Fibroblast of the aortic adventitia (primary cell): ENCODE measurements at regions not wholly inside any gene's neighbourhood (a gene's known extent, or its start where the extent isn't known, plus 50 kb on each side); places are given as distances from the start of the nearest gene placed in this dataset.

Experiments used
- DNase-seq: peaks from one replicate; pipeline ENCODE4 v3.0.0-alpha.2; 2010; ENCODE audit warnings: low read depth
- H3K4me3 ChIP-seq: 2 replicates; pipeline ENCODE4 v1.5.1; 2011; ENCODE audit warnings: low read depth, mild to moderate bottlenecking, control low read depth, low read length, moderate library complexity
- TF ChIP-seq, protein P1 (sequence below): IDR thresholded peaks from 2 replicates; pipeline ENCODE4 v1.5.1; 2011; ENCODE audit warnings: mild to moderate bottlenecking, low read length, control low read depth, inconsistent platforms; ENCODE audit not compliant: insufficient read depth

DNA sequence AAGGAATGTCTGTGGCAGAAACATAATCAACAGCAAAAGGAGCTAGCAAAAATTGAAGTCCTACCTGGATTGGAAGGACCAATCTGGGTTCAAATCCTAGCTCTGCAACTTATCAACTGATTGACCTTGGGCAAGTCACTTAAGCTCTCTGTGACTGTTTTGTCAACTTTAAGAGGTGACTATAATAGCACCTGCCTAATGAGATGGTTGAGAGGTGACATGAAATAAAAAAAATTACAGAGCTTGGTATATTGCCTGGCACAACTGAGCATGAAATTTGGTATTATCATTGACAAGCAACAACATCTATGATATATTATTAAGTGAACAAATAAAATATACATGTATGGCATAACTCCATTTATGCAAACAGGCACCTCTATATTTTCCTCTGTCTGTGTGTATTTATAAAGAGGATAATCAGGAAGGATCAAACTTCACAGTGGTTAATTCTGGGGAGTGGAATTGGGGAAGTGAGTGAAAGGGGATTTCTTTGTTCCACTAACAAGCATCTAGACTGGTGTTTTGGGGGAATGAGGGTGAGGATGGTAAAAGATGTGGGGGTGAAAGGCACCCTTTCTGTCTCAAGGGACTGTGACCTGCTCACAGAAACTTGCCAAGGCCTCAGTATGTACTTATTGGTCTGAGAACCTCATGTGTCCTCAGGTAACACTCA lies 132.8 kb upstream of the SERTAD2 start:
- no peak for DNase-seq
- TF ChIP-seq, protein P1, sequence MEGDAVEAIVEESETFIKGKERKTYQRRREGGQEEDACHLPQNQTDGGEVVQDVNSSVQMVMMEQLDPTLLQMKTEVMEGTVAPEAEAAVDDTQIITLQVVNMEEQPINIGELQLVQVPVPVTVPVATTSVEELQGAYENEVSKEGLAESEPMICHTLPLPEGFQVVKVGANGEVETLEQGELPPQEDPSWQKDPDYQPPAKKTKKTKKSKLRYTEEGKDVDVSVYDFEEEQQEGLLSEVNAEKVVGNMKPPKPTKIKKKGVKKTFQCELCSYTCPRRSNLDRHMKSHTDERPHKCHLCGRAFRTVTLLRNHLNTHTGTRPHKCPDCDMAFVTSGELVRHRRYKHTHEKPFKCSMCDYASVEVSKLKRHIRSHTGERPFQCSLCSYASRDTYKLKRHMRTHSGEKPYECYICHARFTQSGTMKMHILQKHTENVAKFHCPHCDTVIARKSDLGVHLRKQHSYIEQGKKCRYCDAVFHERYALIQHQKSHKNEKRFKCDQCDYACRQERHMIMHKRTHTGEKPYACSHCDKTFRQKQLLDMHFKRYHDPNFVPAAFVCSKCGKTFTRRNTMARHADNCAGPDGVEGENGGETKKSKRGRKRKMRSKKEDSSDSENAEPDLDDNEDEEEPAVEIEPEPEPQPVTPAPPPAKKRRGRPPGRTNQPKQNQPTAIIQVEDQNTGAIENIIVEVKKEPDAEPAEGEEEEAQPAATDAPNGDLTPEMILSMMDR: no peak
- H3K4me3 ChIP-seq: no peak overlapping the region

DNA sequence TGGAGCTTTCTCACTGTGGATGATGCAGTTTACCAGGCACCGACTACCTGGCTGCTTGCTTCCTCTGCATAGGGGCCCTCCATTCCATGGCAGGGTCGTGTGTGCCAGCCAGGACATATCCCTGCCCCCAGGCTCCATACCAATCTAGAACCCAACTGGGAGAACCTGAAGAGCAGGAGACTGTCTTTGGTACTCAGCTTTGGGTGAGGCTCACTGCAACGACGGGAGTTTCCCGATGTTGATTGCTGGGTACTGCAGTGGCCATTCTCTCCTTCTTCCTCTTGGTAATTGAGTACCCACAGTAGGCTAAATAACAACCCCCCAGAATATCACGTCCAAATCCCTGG lies 133.3 kb upstream of the SERTAD2 start:
- TF ChIP-seq, protein P1: no peak
- no peak for DNase-seq
- H3K4me3 ChIP-seq: no peak overlapping the region

DNA sequence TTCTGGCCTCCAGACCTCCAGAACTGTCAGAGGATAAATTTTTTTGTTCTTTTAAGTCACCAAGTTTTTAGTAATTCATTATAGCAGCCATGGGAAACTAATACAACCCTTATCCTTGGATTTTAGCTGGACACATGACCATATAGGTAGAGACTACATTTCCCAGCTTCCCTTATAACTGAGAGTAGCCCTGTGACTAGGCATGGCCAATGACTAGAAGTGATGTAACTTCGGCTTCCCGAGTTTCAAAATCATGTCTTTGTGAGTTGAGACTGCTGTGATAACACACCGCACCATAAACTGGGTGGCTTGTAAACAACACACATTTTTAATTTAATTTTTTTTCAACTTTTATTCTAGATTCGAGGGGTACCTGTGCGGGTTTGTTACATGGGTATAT lies 134.0 kb upstream of the SERTAD2 start:
- H3K4me3 ChIP-seq: no peak overlapping the region
- TF ChIP-seq, protein P1: no peak
- no peak for DNase-seq

DNA sequence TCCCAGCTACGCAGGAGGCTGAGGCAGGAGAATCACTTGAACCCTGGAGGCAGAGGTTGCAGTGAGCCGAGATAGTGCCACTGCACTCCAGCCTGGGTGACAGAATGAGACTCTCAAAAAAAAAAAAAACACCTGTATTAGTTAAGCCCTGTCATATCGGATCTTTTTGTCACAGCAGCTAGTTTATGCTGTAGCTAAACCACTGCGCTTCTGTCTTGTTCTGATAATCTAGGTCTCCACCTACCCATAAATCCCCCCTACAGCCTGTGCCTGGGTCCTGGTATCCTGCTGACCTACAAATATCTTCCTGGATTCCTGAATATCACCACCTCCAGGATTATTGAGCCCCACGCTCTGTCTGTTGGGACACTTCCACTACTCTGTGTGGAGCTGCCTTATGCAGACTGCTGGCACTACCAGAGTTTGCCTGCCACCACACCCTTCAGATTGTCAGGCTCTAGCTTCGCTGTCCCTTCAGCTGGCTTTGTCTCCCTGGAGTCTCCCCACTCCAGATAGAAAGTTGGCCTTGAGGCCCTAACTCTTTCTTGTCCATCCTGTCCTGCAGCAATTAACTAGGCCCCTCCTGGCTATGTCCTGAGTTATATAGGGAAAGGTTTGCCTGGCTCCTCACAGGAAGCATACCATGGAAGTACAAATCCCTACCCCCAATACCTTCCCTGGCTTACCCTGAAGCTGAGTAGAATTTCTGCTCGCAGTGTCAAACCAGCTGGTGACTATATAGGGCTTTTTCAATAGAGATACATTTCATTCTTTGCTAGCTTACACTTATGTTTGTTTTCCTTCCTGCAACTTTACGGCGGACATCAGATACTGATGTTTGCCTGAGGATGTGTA lies 136.0 kb upstream of the SERTAD2 start:
- TF ChIP-seq, protein P1: no peak
- DNase-seq: no peak
- no peak overlapping the region for H3K4me3 ChIP-seq

DNA sequence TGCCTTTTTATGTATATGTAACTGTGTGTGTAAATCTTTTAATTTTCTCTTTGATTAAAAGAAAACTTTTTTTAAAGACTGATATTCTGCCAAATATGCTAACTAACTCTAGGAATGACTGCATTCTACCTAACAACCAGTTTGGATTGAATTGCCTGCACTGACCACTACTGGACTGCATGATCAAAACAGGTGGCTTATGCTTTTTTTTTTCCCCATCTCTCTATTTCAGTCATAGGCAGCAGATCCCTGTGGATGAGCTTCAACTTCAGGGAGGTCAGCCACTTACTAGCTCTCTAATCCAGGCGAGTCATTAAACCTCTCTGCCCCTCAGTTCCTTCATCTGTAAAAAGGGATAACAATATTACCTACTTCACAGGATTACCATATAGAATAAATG lies 138.6 kb upstream of the SERTAD2 start:
- no peak overlapping the region for H3K4me3 ChIP-seq
- DNase-seq: no peak
- TF ChIP-seq, protein P1: no peak

DNA sequence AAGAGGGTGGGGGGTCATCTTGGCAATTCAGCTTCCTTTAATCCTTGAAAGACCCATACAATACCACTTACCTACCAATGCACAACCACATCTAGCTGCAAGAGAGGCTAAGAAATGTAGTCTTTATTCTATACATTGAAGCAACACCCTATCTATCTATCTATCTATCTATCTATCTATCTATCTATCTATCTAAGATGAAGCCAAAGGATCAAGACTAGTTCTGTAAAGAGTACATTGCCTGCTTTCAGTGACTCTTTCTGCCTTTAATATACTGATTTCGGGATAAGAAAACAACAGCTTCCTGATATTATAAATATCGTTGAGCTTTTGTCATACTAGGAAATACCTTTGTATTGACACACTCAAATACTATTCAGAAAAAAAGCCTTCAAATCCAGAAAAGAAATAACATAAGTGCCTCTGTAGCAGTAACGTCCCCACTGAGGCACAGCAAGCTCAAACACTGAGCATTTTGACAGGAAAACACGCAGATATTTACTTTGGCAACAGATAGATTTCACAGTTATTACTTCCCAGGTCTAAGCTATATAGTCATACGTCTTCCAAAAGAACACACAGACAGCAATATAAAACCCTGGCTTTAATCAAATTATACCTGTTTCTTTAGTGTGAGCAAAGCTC lies 139.4 kb upstream of the SERTAD2 start:
- DNase-seq: peak; percentile 36
- TF ChIP-seq, protein P1: no peak
- no peak overlapping the region for H3K4me3 ChIP-seq
